Aorta (tissue), 5 donors: ENCODE measurements at regions not wholly inside any gene's neighbourhood (a gene's known extent, or its start where the extent isn't known, plus 50 kb on each side); places are given as distances from the start of the nearest gene placed in this dataset.
"Not testable (repeated sequence)": the region's sequence is repeated elsewhere in the genome, so short reads cannot be mapped to it uniquely, and the experiment has no call there.

ENCODE experiments used
- ATAC-seq: fragments of 200-7000 bp; cut with Tn5 transposase; one replicate; pipeline ENCODE4 v1.9.1; 2022; ENCODE audit warnings: moderate library complexity; ENCODE audit not compliant: low FRiP score
- DNase-seq, 2 donors: peaks; one replicate each; pipeline ENCODE4 v3.0.0-alpha.2; 2020
- H3K27ac ChIP-seq, 2 donors: one replicate each; pipeline ENCODE4 v1.5.1; 2013; ENCODE audit warnings: low read length in 2 of 2, mild to moderate bottlenecking in 2 of 2, moderate library complexity in 2 of 2, control low read depth in 1 of 2, inconsistent platforms in 1 of 2, low read depth in 1 of 2
- H3K27me3 ChIP-seq, 2 donors: one replicate each; pipeline ENCODE4 v1.6.1; 2013; ENCODE audit warnings: control low read depth in 1 of 2, low read length in 1 of 2, mild to moderate bottlenecking in 1 of 2, moderate library complexity in 1 of 2; ENCODE audit not compliant: insufficient read depth in 2 of 2, control insufficient read depth in 1 of 2
- H3K36me3 ChIP-seq, 2 donors: one replicate each; pipeline ENCODE4 v1.6.1; 2013; ENCODE audit warnings: control low read depth in 1 of 2, low read length in 1 of 2, mild to moderate bottlenecking in 1 of 2; ENCODE audit not compliant: insufficient read depth in 2 of 2, control insufficient read depth in 1 of 2
- H3K4me1 ChIP-seq, 2 donors: one replicate each; pipeline ENCODE4 v1.6.1; 2013; ENCODE audit warnings: low read length in 2 of 2, control low read depth in 1 of 2, mild to moderate bottlenecking in 1 of 2, moderate library complexity in 1 of 2; ENCODE audit not compliant: insufficient read depth in 2 of 2, control insufficient read depth in 1 of 2
- H3K4me3 ChIP-seq, 2 donors: one replicate each; pipeline ENCODE4 v1.5.1; 2013; ENCODE audit warnings: low read length in 2 of 2, control low read depth in 1 of 2, mild to moderate bottlenecking in 1 of 2
- H3K9me3 ChIP-seq: one replicate; pipeline ENCODE4 v1.6.1; 2013; ENCODE audit warnings: mild to moderate bottlenecking, low read length; ENCODE audit not compliant: control insufficient read depth
- WGBS, 2 donors: extraction: QIAGEN DNeasy Blood & Tissue Kit; methylation state at CpG; one replicate each; pipeline ENCODE4 v1.1.7; 2013; 5-methylcytosine and 5-hydroxymethylcytosine counted together
- intact Hi-C, 2 donors: fragments of 100-400 bp; cut with DNase I; formaldehyde crosslinking; loops; one replicate each; pipeline versions ENCODE4 v1.14.2 to v1.15.0; 2022
- donor health status: healthy with polysubstance abuse.
- donor health status: Bipolar disorder and iron deficiency.
- donor health status: DM: no; HTN: no; CAD: no.
- donor health status: DM: no; HTN: no; CAD: no.
- donor health status: DM: yes; HTN: yes; CAD: no.

GRCh38 chr6:106820412-106820852 is 154.1 kb downstream of the CD24 start:
- H3K4me3 ChIP-seq, result no peak overlapping the region
- intact Hi-C loops, result no loop called here
- H3K27me3 ChIP-seq, result no peaks in the 10 kb centered on the region
- H3K36me3 ChIP-seq, result no peaks in the 10 kb centered on the region
- no peaks in the 10 kb centered on the region for H3K4me1 ChIP-seq
- H3K9me3 ChIP-seq, result no peaks in the 10 kb centered on the region
- ATAC-seq, result no peak
- DNase-seq, result no peak
- H3K27ac ChIP-seq, result no peak overlapping the region

DNA sequence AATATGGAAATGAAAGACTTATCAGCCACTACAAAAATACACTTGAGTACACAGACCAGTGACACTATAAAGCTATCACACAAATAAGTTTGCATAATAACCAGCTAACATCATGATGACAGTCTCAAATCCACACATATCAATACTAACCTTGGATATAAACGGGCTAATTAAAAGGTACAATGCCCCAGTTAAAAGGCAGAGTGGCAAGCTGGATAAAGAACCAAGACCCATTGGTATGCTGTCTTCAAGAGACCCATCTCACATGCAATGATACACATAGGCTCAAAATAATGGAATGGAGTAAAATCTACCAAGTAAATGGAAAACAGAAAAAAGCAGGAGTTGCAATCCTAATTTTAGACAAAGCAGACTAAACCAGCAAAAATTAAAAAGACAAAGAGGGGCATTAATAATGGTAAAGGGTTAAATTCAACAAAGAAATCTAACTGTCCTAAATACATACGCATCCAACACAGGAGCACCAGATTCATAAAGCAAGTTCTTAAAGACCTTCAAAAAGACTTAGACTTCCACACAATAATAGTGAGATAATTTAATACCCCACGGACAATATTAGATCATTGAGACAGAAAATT is 163.3 kb downstream of the CD24 start:
- no peaks in the 10 kb centered on the region for H3K36me3 ChIP-seq
- H3K4me1 ChIP-seq, result no peaks in the 10 kb centered on the region
- ATAC-seq (no peak), DNase-seq (no peak)
- H3K9me3 ChIP-seq, result peaks cover 12% of the 10 kb centered on the region
- 77 to 81% methylated on average over 3 of the region's 3 CpGs for WGBS, 2 donors
- no peak overlapping the region for H3K4me3 ChIP-seq
- H3K27ac ChIP-seq, result no peak overlapping the region
- H3K27me3 ChIP-seq, result no peaks in the 10 kb centered on the region
- intact Hi-C loops, result no loop called here

- H3K36me3 ChIP-seq, result no peaks in the 10 kb centered on the region
- peaks cover 12% of the 10 kb centered on the region for H3K9me3 ChIP-seq
- ATAC-seq (no peak), DNase-seq (no peak)
- intact Hi-C loops, result no loop called here
- H3K27me3 ChIP-seq, result no peaks in the 10 kb centered on the region
- H3K27ac ChIP-seq, result no peak overlapping the region
- H3K4me1 ChIP-seq, result no peaks in the 10 kb centered on the region
- H3K4me3 ChIP-seq, result no peak overlapping the region
Observed at GRCh38 chr6:106808758-106809157, 165.8 kb downstream of the CD24 start.

GRCh38 chr6:106807947-106808611 is 166.4 kb downstream of the CD24 start:
- Histone ChIP-seq H3K4me3 (no peak overlapping the region), H3K27me3 (no peaks in the 10 kb centered on the region), H3K4me1 (no peaks in the 10 kb centered on the region), H3K27ac (no peak overlapping the region), H3K9me3 (peaks cover 12% of the 10 kb centered on the region), H3K36me3 (no peaks in the 10 kb centered on the region)
- DNase-seq, result no peak
- intact Hi-C loops, result no loop called here
- no peak for ATAC-seq
- 85 to 90% methylated on average over 5 of the region's 5 CpGs for WGBS, 2 donors

GRCh38 chr6:106806253-106806652 is 168.3 kb downstream of the CD24 start:
- H3K4me3 ChIP-seq, H3K27me3 ChIP-seq, ATAC-seq, H3K36me3 ChIP-seq, H3K27ac ChIP-seq, H3K4me1 ChIP-seq, intact Hi-C loops, DNase-seq: not testable (repeated sequence)
- H3K9me3 ChIP-seq, result peaks cover 12% of the 10 kb centered on the region
- WGBS, 2 donors, result 72 to 81% methylated on average over 4 of the region's 4 CpGs

GRCh38 chr6:106805771-106806170 is 168.8 kb downstream of the CD24 start:
- 85 to 91% methylated on average over 26 to 27 of the region's 27 CpGs for WGBS, 2 donors
- Histone ChIP-seq H3K27ac (no peak overlapping the region), H3K36me3 (no peaks in the 10 kb centered on the region), H3K9me3 (peaks cover 12% of the 10 kb centered on the region), H3K4me1 (no peaks in the 10 kb centered on the region), H3K27me3 (no peaks in the 10 kb centered on the region), H3K4me3 (no peak overlapping the region)
- intact Hi-C loops, result no loop called here
- no peak for ATAC-seq
- no peak for DNase-seq

DNA sequence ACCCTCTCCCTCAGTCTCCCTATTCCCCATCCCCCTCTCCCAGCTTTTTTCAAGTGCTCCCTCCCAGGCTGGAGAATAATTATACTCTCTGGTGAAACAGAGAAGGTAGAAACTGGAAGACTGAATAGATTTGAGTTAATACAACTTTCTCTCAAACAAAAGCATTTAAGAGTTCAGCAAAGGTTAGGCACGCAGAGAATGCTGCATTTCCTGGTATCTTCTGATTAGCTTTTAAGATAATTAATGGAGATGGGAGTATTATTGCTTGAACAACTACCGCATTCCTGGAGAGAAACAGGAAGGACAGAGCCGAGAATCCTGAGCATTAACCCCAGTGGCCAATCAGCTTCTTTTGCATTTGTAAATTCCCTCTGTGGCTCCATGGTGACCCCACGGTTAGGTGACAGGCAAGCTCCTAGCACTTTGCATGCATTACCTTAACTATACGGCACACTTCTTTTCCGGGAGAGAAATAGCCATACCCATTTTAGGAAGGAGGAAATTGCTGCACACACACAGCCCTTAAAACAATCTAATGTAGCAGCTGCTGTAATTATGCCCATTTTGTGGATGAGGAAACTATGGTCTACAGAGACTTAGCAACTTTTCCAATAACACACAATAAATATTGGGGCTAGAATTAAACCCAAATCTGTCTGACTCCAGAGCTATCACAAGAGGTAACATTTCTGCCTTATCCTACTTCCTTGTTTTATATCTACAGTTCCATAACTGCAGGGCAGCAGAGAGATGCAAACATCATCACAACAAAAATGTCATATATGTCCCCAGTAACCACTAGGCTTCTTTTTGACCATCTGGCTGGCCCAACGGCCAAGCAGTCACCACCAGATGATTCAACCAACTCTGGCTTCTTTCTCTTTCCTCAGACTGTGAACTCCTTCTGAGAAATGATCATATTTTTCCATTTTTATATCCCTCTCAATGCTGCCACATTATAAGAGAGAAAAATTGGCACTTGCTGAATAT is 169.9 kb downstream of the CD24 start:
- WGBS, 2 donors, result 25 to 26% methylated on average over 7 of the region's 7 CpGs
- H3K27me3 ChIP-seq, result no peaks in the 10 kb centered on the region
- no peak for ATAC-seq

DNA sequence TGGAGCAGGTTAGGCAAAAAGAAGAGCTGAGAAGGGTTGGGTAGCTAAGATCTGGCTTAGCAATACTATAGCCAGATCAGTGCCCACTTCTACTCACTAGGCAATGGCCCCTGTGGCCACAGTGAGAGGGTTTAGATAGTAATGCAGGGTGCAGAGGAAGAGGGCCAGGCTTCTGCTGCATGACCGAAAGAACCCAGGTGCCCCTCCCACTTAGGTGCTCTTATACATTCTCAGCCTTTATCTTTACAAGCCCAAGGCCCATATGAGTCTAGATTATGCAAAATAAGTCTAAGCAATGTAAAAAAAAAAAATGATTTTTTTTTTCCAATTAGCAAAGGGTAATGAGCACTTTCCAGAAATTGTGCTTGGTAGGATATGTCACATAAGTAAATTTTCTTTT is 171.3 kb downstream of the CD24 start:
- Histone ChIP-seq H3K27me3 (no peaks in the 10 kb centered on the region), H3K9me3 (peaks cover 7% of the 10 kb centered on the region), H3K4me1 (no peaks in the 10 kb centered on the region), H3K27ac (no peak overlapping the region), H3K4me3 (no peak overlapping the region), H3K36me3 (no peaks in the 10 kb centered on the region)
- no peak for DNase-seq
- ATAC-seq, result no peak
- 91 to 93% methylated on average over 1 of the region's 1 CpG for WGBS, 2 donors
- intact Hi-C loops, result no loop called here

More for the DNA sequence above, 169.9 kb downstream of the CD24 start:
- H3K36me3 ChIP-seq, result no peaks in the 10 kb centered on the region
- H3K27ac ChIP-seq, result no peak overlapping the region
- no peaks in the 10 kb centered on the region for H3K4me1 ChIP-seq
- peaks cover 12% of the 10 kb centered on the region for H3K9me3 ChIP-seq
- no peak for DNase-seq
- intact Hi-C loops, result no loop called here
- no peak overlapping the region for H3K4me3 ChIP-seq
